Neural cell (in vitro differentiated cells): ENCODE measurements at regions not wholly inside any gene's neighbourhood (a gene's known extent, or its start where the extent isn't known, plus 50 kb on each side); places are given as distances from the start of the nearest gene placed in this dataset.

Experiments used
- EP300 ChIP-seq: fragments of 450-650 bp; conservative IDR thresholded peaks from 2 replicates; pipeline ENCODE4 v1.6.1; 2014; ENCODE audit warnings: antibody characterized with exemption, mild to moderate bottlenecking, moderate library complexity; ENCODE audit not compliant: poor library complexity, severe bottlenecking
- EZH2 ChIP-seq: fragments of 200-600, 300-800 bp; shearing (Covaris generic), sonication (generic); IDR thresholded peaks from 2 replicates; pipeline ENCODE4 v1.6.1; 2014; ENCODE audit warnings: antibody characterized with exemption, low read length, borderline replicate concordance, mild to moderate bottlenecking; ENCODE audit not compliant: insufficient read depth, poor library complexity, severe bottlenecking
- MXI1 ChIP-seq: fragments of 450-650 bp; conservative IDR thresholded peaks from 2 replicates; pipeline ENCODE4 v1.6.1; 2014; ENCODE audit warnings: antibody characterized with exemption, mild to moderate bottlenecking; ENCODE audit not compliant: poor library complexity, severe bottlenecking
- POLR2AphosphoS5 ChIP-seq: IDR thresholded peaks from 2 replicates; pipeline ENCODE4 v1.6.1; 2012
- RAD21 ChIP-seq: fragments of 450-650 bp; conservative IDR thresholded peaks from 2 replicates; pipeline ENCODE4 v1.6.1; 2014; ENCODE audit warnings: antibody characterized with exemption, mild to moderate bottlenecking, moderate library complexity
- SMC3 ChIP-seq: fragments of 450-650 bp; conservative IDR thresholded peaks from 2 replicates; pipeline ENCODE4 v1.6.1; 2014; ENCODE audit warnings: antibody characterized with exemption, mild to moderate bottlenecking, moderate library complexity; ENCODE audit not compliant: poor library complexity
- TAF1 ChIP-seq: IDR thresholded peaks from 2 replicates; pipeline ENCODE4 v1.6.1; 2012; ENCODE audit warnings: low read depth
- TF ChIP-seq, protein P1 (sequence below): fragments of 450-650 bp; IDR thresholded peaks from 2 replicates; pipeline ENCODE4 v1.5.1; 2014; ENCODE audit warnings: antibody characterized with exemption, mild to moderate bottlenecking, moderate library complexity; ENCODE audit not compliant: poor library complexity, severe bottlenecking
- TF ChIP-seq, protein P2 (sequence below): IDR thresholded peaks from 2 replicates; pipeline ENCODE4 v1.6.1; 2012; ENCODE audit warnings: borderline replicate concordance

DNA sequence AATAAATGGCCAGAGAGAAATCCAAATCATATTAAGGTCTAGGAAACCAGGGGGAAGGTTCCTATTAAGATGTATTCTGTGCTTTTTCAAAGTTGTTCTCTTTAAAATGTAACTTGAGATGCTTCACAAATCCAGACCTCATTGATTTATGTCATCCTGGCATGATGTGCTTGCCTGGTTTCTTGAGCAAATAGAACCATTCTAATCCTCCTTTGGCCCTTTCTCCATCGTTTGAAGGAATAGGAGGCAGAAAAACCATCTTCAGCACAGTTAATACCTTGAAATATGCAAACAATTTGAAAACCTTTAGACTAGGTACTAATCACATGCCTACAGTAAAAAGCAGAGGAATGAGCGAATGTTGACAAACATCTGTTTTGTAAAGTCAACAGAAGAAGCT, 202.2 kb upstream of the CXorf66 start:
- TF ChIP-seq, protein P1, sequence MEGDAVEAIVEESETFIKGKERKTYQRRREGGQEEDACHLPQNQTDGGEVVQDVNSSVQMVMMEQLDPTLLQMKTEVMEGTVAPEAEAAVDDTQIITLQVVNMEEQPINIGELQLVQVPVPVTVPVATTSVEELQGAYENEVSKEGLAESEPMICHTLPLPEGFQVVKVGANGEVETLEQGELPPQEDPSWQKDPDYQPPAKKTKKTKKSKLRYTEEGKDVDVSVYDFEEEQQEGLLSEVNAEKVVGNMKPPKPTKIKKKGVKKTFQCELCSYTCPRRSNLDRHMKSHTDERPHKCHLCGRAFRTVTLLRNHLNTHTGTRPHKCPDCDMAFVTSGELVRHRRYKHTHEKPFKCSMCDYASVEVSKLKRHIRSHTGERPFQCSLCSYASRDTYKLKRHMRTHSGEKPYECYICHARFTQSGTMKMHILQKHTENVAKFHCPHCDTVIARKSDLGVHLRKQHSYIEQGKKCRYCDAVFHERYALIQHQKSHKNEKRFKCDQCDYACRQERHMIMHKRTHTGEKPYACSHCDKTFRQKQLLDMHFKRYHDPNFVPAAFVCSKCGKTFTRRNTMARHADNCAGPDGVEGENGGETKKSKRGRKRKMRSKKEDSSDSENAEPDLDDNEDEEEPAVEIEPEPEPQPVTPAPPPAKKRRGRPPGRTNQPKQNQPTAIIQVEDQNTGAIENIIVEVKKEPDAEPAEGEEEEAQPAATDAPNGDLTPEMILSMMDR: no peak
- no peak for TF ChIP-seq MXI1
- no peak for TF ChIP-seq EZH2
- TF ChIP-seq TAF1: no peak
- no peak for TF ChIP-seq POLR2AphosphoS5
- no peak for TF ChIP-seq EP300
- TF ChIP-seq SMC3: no peak
- TF ChIP-seq RAD21: no peak
- TF ChIP-seq, protein P2, sequence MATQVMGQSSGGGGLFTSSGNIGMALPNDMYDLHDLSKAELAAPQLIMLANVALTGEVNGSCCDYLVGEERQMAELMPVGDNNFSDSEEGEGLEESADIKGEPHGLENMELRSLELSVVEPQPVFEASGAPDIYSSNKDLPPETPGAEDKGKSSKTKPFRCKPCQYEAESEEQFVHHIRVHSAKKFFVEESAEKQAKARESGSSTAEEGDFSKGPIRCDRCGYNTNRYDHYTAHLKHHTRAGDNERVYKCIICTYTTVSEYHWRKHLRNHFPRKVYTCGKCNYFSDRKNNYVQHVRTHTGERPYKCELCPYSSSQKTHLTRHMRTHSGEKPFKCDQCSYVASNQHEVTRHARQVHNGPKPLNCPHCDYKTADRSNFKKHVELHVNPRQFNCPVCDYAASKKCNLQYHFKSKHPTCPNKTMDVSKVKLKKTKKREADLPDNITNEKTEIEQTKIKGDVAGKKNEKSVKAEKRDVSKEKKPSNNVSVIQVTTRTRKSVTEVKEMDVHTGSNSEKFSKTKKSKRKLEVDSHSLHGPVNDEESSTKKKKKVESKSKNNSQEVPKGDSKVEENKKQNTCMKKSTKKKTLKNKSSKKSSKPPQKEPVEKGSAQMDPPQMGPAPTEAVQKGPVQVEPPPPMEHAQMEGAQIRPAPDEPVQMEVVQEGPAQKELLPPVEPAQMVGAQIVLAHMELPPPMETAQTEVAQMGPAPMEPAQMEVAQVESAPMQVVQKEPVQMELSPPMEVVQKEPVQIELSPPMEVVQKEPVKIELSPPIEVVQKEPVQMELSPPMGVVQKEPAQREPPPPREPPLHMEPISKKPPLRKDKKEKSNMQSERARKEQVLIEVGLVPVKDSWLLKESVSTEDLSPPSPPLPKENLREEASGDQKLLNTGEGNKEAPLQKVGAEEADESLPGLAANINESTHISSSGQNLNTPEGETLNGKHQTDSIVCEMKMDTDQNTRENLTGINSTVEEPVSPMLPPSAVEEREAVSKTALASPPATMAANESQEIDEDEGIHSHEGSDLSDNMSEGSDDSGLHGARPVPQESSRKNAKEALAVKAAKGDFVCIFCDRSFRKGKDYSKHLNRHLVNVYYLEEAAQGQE: no peak
